NAMALWA (cell line): ENCODE measurements at regions not wholly inside any gene's neighbourhood (a gene's known extent, or its start where the extent isn't known, plus 50 kb on each side); places are given as distances from the start of the nearest gene placed in this dataset.
"Not testable (repeated sequence)": the region's sequence is repeated elsewhere in the genome, so short reads cannot be mapped to it uniquely, and the experiment has no call there.

ENCODE experiments used
- DNase-seq: peaks from one replicate; pipeline ENCODE4 v3.0.0-alpha.2; 2015; ENCODE audit warnings: low spot score

- no peak for DNase-seq
Observed at GRCh38 chr6:74018825-74019224, 322.8 kb downstream of the CD109 start.

GRCh38 chr6:74015427-74015826 is 319.4 kb downstream of the CD109 start:
- no peak for DNase-seq

- DNase-seq = no peak
Observed at GRCh38 chr6:74000666-74001490, 304.9 kb downstream of the CD109 start.

- DNase-seq = not testable (repeated sequence)
Observed at GRCh38 chr6:73990609-73991238, 294.7 kb downstream of the CD109 start.

GRCh38 chr6:73989428-73989827 is 293.4 kb downstream of the CD109 start:
- DNase-seq = no peak

GRCh38 chr6:73985891-73986290 is 289.9 kb downstream of the CD109 start:
- DNase-seq = no peak

GRCh38 chr6:73984571-73985210 is 288.7 kb downstream of the CD109 start:
- no peak for DNase-seq

- DNase-seq = no peak
Observed at GRCh38 chr6:73983367-73983766, 287.4 kb downstream of the CD109 start.

- no peak for DNase-seq
Observed at GRCh38 chr6:73980096-73980495, 284.1 kb downstream of the CD109 start.

GRCh38 chr6:73978330-73978729 is 282.3 kb downstream of the CD109 start:
- no peak for DNase-seq

GRCh38 chr6:73972518-73972917 is 276.5 kb downstream of the CD109 start:
- not testable (repeated sequence) for DNase-seq

GRCh38 chr6:73969971-73970970 is 274.3 kb downstream of the CD109 start:
- DNase-seq = peak; percentile 72

- DNase-seq = no peak
Observed at GRCh38 chr6:73968221-73968757, 272.3 kb downstream of the CD109 start.

GRCh38 chr6:73965539-73966029 is 269.6 kb downstream of the CD109 start:
- no peak for DNase-seq

GRCh38 chr6:73964241-73964854 is 268.3 kb downstream of the CD109 start:
- no peak for DNase-seq

- no peak for DNase-seq
Observed at GRCh38 chr6:73962884-73963283, 266.9 kb downstream of the CD109 start.

- no peak for DNase-seq
Observed at GRCh38 chr6:73956305-73956704, 260.3 kb downstream of the CD109 start.

GRCh38 chr6:73955800-73956199 is 259.8 kb downstream of the CD109 start:
- no peak for DNase-seq

- no peak for DNase-seq
Observed at GRCh38 chr6:73954881-73955280, 258.9 kb downstream of the CD109 start.

GRCh38 chr6:73951183-73951582 is 255.2 kb downstream of the CD109 start:
- DNase-seq = no peak
